ENCODE measurements at regions not wholly inside any gene's neighbourhood (a gene's known extent, or its start where the extent isn't known, plus 50 kb on each side); places are given as distances from the start of the nearest gene placed in this dataset.

GRCh38 chr13:76406243-76406642, 480.0 kb downstream of the KCTD12 start:
- TF ChIP-seq CTCF (conservative IDR thresholded peaks at IDR 0.05 in 1 of 2, IDR thresholded peaks at IDR 0.05 in 1 of 2; ENCODE audit: low read depth in 1 of 2, low read length in 2 of 2), result no peak
- no peak for TF ChIP-seq EZH2 (IDR thresholded peaks at IDR 0.05; ENCODE audit: low read length, missing control alignments)

All from fibroblast of lung (primary cell).